ENCODE measurements at regions not wholly inside any gene's neighbourhood (a gene's known extent, or its start where the extent isn't known, plus 50 kb on each side); places are given as distances from the start of the nearest gene placed in this dataset.
A peak's percentile ranks its signal among the peaks of the same experiment; 100 is the strongest.

GRCh38 chr21:17929510-17929909 lies 110.4 kb upstream of the C21orf91 start:
- DNase-seq, result no peak
- Mint-ChIP-seq H3K4me3 (no peak overlapping the region), H3K27ac (no peak overlapping the region), H3K36me3 (peaks cover 0 to 4% of the 10 kb centered on the region in 2 donors), H3K27me3 (peaks cover 3 to 4% of the 10 kb centered on the region in 2 donors), H3K9me3 (peaks cover 0 to 4% (median 0%) of the 10 kb centered on the region in 8 donors), H3K4me1 (peaks cover 0 to 4% (median 2%) of the 10 kb centered on the region in 4 donors)
- no peaks in the 10 kb centered on the region for H3K36me3 ChIP-seq (ENCODE audit: insufficient read depth, low read length)
- CTCF ChIA-PET (ENCODE audit: partially characterized antibody), result interaction anchor here (0.6 to 1.1 kb wide), 3 partner anchors 25 to 250 kb away, joined by 3 to 4 read pairs (median 4); no protein-coding TSS in a partner anchor
- no peak overlapping the region for H3K27ac ChIP-seq (ENCODE audit: low read depth, low read length)
- intact Hi-C loops (cut with micrococcal nuclease), result no loop called here
- no peaks in the 10 kb centered on the region for H3K9me3 ChIP-seq (ENCODE audit: control insufficient read depth in 1 of 2, low read length in 2 of 2)
- H3K4me3 ChIP-seq (ENCODE audit: low read length in 2 of 2), result no peak overlapping the region
- H3K27me3 ChIP-seq (ENCODE audit: insufficient read depth, low read length), result no peaks in the 10 kb centered on the region
- H3K4me1 ChIP-seq (ENCODE audit: insufficient read depth, low read length), result peaks cover 9% of the 10 kb centered on the region
- POLR2A ChIA-PET (ENCODE audit: partially characterized antibody), result no interaction called here

GRCh38 chr21:17925899-17926298 lies 106.7 kb upstream of the C21orf91 start:
- peaks cover 0 to 4% (median 0%) of the 10 kb centered on the region in 8 donors for H3K9me3 Mint-ChIP-seq
- DNase-seq, result no peak
- POLR2A ChIA-PET (ENCODE audit: partially characterized antibody), result no interaction called here

GRCh38 chr21:17925000-17925610 lies 105.9 kb upstream of the C21orf91 start:
- H3K27ac ChIP-seq (ENCODE audit: low read depth, low read length), result no peak overlapping the region
- CTCF ChIA-PET (ENCODE audit: partially characterized antibody), result interaction anchor here (0.6 to 4.6 kb wide), 52 partner anchors 8 to 535 kb away, joined by 3 to 49 read pairs (median 4); partner anchors contain the start of gene C21orf91
- Mint-ChIP-seq H3K36me3 (peaks cover 0 to 2% of the 10 kb centered on the region in 2 donors), H3K4me3 (no peak overlapping the region), H3K27me3 (peaks cover 0 to 4% of the 10 kb centered on the region in 2 donors), H3K4me1 (peaks cover 0 to 6% (median 2%) of the 10 kb centered on the region in 4 donors), H3K27ac (no peak overlapping the region), H3K9me3 (peaks cover 0 to 11% (median 6%) of the 10 kb centered on the region in 8 donors)
- peak; percentile 46 to 58 (median 50) for DNase-seq
- H3K4me3 ChIP-seq (ENCODE audit: low read length in 2 of 2), result no peak overlapping the region
- POLR2A ChIA-PET (ENCODE audit: partially characterized antibody), result no interaction called here
- no peaks in the 10 kb centered on the region for H3K9me3 ChIP-seq (ENCODE audit: control insufficient read depth in 1 of 2, low read length in 2 of 2)
- H3K27me3 ChIP-seq (ENCODE audit: insufficient read depth, low read length), result no peaks in the 10 kb centered on the region
- no peaks in the 10 kb centered on the region for H3K36me3 ChIP-seq (ENCODE audit: insufficient read depth, low read length)
- intact Hi-C loops (cut with micrococcal nuclease), result loop anchor here (1.0 kb wide), 2 partner anchors 246 to 538 kb away; no protein-coding TSS in a partner anchor
- H3K4me1 ChIP-seq (ENCODE audit: insufficient read depth, low read length), result peaks cover 4% of the 10 kb centered on the region

More at GRCh38 chr21:17925899-17926298, 106.7 kb upstream of the C21orf91 start:
- H3K36me3 Mint-ChIP-seq, result no peaks in the 10 kb centered on the region
- no peak overlapping the region for H3K27ac Mint-ChIP-seq
- Histone ChIP-seq H3K4me1 (ENCODE audit: insufficient read depth, low read length) (peaks cover 8% of the 10 kb centered on the region), H3K4me3 (ENCODE audit: low read length in 2 of 2) (no peak overlapping the region), H3K36me3 (ENCODE audit: insufficient read depth, low read length) (no peaks in the 10 kb centered on the region), H3K9me3 (ENCODE audit: control insufficient read depth in 1 of 2, low read length in 2 of 2) (no peaks in the 10 kb centered on the region), H3K27me3 (ENCODE audit: insufficient read depth, low read length) (no peaks in the 10 kb centered on the region), H3K27ac (ENCODE audit: low read depth, low read length) (no peak overlapping the region)
- CTCF ChIA-PET (ENCODE audit: partially characterized antibody), result interaction anchor here (0.8 to 4.6 kb wide), 29 partner anchors 8 to 536 kb away, joined by 3 to 49 read pairs (median 4); no protein-coding TSS in a partner anchor
- no peak overlapping the region for H3K4me3 Mint-ChIP-seq
- H3K27me3 Mint-ChIP-seq, result peaks cover 0 to 4% of the 10 kb centered on the region in 2 donors
- H3K4me1 Mint-ChIP-seq, result peaks cover 0 to 6% (median 2%) of the 10 kb centered on the region in 4 donors
- intact Hi-C loops (cut with micrococcal nuclease), result loop anchor here (1.0 kb wide), 2 partner anchors 247 to 539 kb away; no protein-coding TSS in a partner anchor

- H3K27ac Mint-ChIP-seq, result no peak overlapping the region
- peaks cover 0 to 17% of the 10 kb centered on the region in 2 donors for H3K36me3 Mint-ChIP-seq
- DNase-seq, result no peak
- Histone ChIP-seq H3K9me3 (ENCODE audit: control insufficient read depth in 1 of 2, low read length in 2 of 2) (no peaks in the 10 kb centered on the region), H3K4me3 (ENCODE audit: low read length in 2 of 2) (no peak overlapping the region), H3K4me1 (ENCODE audit: insufficient read depth, low read length) (peaks cover 4% of the 10 kb centered on the region), H3K27ac (ENCODE audit: low read depth, low read length) (no peak overlapping the region), H3K36me3 (ENCODE audit: insufficient read depth, low read length) (no peaks in the 10 kb centered on the region), H3K27me3 (ENCODE audit: insufficient read depth, low read length) (no peaks in the 10 kb centered on the region)
- H3K4me1 Mint-ChIP-seq, result peaks cover 0 to 6% (median 2%) of the 10 kb centered on the region in 4 donors
- intact Hi-C loops (cut with micrococcal nuclease), result no loop called here
- H3K27me3 Mint-ChIP-seq, result peaks cover 0 to 3% of the 10 kb centered on the region in 2 donors
- peaks cover 0 to 29% (median 13%) of the 10 kb centered on the region in 8 donors for H3K9me3 Mint-ChIP-seq
- ChIA-PET CTCF (ENCODE audit: partially characterized antibody) (interaction anchor here (1.0 to 4.6 kb wide), 8 partner anchors 8 to 259 kb away, joined by 3 to 49 read pairs (median 4); no protein-coding TSS in a partner anchor), POLR2A (ENCODE audit: partially characterized antibody) (no interaction called here)
- H3K4me3 Mint-ChIP-seq, result no peak overlapping the region
Observed at GRCh38 chr21:17921579-17922530, 102.7 kb upstream of the C21orf91 start.

- no peak overlapping the region for H3K27ac Mint-ChIP-seq
Observed at GRCh38 chr21:17915976-17916375, 96.8 kb upstream of the C21orf91 start.

GRCh38 chr21:17911628-17912027 lies 92.5 kb upstream of the C21orf91 start:
- intact Hi-C loops (cut with micrococcal nuclease), result no loop called here
- Mint-ChIP-seq H3K4me1 (no peaks in the 10 kb centered on the region), H3K27ac (no peak overlapping the region), H3K4me3 (no peak overlapping the region), H3K27me3 (peaks cover 3 to 9% of the 10 kb centered on the region in 2 donors), H3K36me3 (no peaks in the 10 kb centered on the region), H3K9me3 (no peaks in the 10 kb centered on the region)
- DNase-seq, result no peak
- ChIA-PET CTCF (ENCODE audit: partially characterized antibody) (interaction anchor here (0.7 to 5.4 kb wide), 3 partner anchors 8 to 234 kb away, joined by 4 to 45 read pairs (median 11); no protein-coding TSS in a partner anchor), POLR2A (ENCODE audit: partially characterized antibody) (no interaction called here)
- Histone ChIP-seq H3K27me3 (ENCODE audit: insufficient read depth, low read length) (peaks cover 3% of the 10 kb centered on the region), H3K4me1 (ENCODE audit: insufficient read depth, low read length) (no peaks in the 10 kb centered on the region), H3K9me3 (ENCODE audit: control insufficient read depth in 1 of 2, low read length in 2 of 2) (no peaks in the 10 kb centered on the region), H3K4me3 (ENCODE audit: low read length in 2 of 2) (no peak overlapping the region), H3K27ac (ENCODE audit: low read depth, low read length) (no peak overlapping the region), H3K36me3 (ENCODE audit: insufficient read depth, low read length) (no peaks in the 10 kb centered on the region)

More at GRCh38 chr21:17915976-17916375, 96.8 kb upstream of the C21orf91 start:
- no peaks in the 10 kb centered on the region for H3K9me3 ChIP-seq (ENCODE audit: control insufficient read depth in 1 of 2, low read length in 2 of 2)
- POLR2A ChIA-PET (ENCODE audit: partially characterized antibody), result no interaction called here
- CTCF ChIA-PET (ENCODE audit: partially characterized antibody), result interaction anchor here (1.0 to 5.4 kb wide), 2 partner anchors 8 to 234 kb away, joined by 4 to 45 read pairs; no protein-coding TSS in a partner anchor
- no peak overlapping the region for H3K4me3 ChIP-seq (ENCODE audit: low read length in 2 of 2)
- Mint-ChIP-seq H3K36me3 (peaks cover 0 to 17% of the 10 kb centered on the region in 2 donors), H3K4me3 (no peak overlapping the region), H3K9me3 (peaks cover 0 to 27% (median 12%) of the 10 kb centered on the region in 8 donors), H3K27me3 (peaks cover 2 to 4% of the 10 kb centered on the region in 2 donors), H3K4me1 (no peaks in the 10 kb centered on the region)
- intact Hi-C loops (cut with micrococcal nuclease), result no loop called here
- H3K4me1 ChIP-seq (ENCODE audit: insufficient read depth, low read length), result no peaks in the 10 kb centered on the region
- no peak for DNase-seq
- H3K36me3 ChIP-seq (ENCODE audit: insufficient read depth, low read length), result no peaks in the 10 kb centered on the region
- no peaks in the 10 kb centered on the region for H3K27me3 ChIP-seq (ENCODE audit: insufficient read depth, low read length)
- no peak overlapping the region for H3K27ac ChIP-seq (ENCODE audit: low read depth, low read length)

All from CD4-positive, alpha-beta memory T cell (primary cell).